Neuronal stem cell (in vitro differentiated cells): ENCODE measurements at regions not wholly inside any gene's neighbourhood (a gene's known extent, or its start where the extent isn't known, plus 50 kb on each side); places are given as distances from the start of the nearest gene placed in this dataset.

Source experiments
- DNase-seq: peaks from one replicate; pipeline ENCODE4 v3.0.0-alpha.2; 2013; ENCODE audit warnings: low spot score
- H2AFZ ChIP-seq: one replicate; pipeline ENCODE4 v1.6.1; 2013; ENCODE audit warnings: mild to moderate bottlenecking, low read length, inconsistent platforms
- H2AK5ac ChIP-seq: 2 replicates; pipeline ENCODE4 v1.6.1; 2013; ENCODE audit warnings: low read depth, mild to moderate bottlenecking, inconsistent platforms, low read length, moderate library complexity, mixed read lengths
- H2BK120ac ChIP-seq: 2 replicates; pipeline ENCODE4 v1.6.1; 2013; ENCODE audit warnings: low read depth, mild to moderate bottlenecking, inconsistent platforms, low read length, moderate library complexity, mixed read lengths
- H2BK12ac ChIP-seq: one replicate; pipeline ENCODE4 v1.6.1; 2013; ENCODE audit warnings: low read length, inconsistent platforms
- H2BK15ac ChIP-seq: 2 replicates; pipeline ENCODE4 v1.6.1; 2013; ENCODE audit warnings: mild to moderate bottlenecking, low read length, inconsistent platforms, mixed read lengths
- H2BK5ac ChIP-seq: one replicate; pipeline ENCODE4 v1.6.1; 2013; ENCODE audit warnings: inconsistent platforms, mild to moderate bottlenecking, low read length, moderate library complexity
- H3K14ac ChIP-seq: one replicate; pipeline ENCODE4 v1.6.1; 2013; ENCODE audit warnings: low read length, inconsistent platforms
- H3K18ac ChIP-seq: 2 replicates; pipeline ENCODE4 v1.6.1; 2013; ENCODE audit warnings: low read length, inconsistent platforms
- H3K23ac ChIP-seq: 2 replicates; pipeline ENCODE4 v1.6.1; 2013; ENCODE audit warnings: low read depth, mild to moderate bottlenecking, mixed read lengths, low read length, inconsistent platforms; ENCODE audit not compliant: poor library complexity
- H3K27ac ChIP-seq: replicated peaks from 3 replicates; pipeline ENCODE4 v1.5.1; 2013; ENCODE audit warnings: low read length, inconsistent platforms
- H3K27me3 ChIP-seq, 3 experiments: 2 replicates each; pipeline ENCODE4 v1.6.1; 2013; ENCODE audit warnings: low read length in 3 of 3, mild to moderate bottlenecking in 2 of 3, inconsistent platforms in 1 of 3, low read depth in 1 of 3, mixed read lengths in 1 of 3, moderate library complexity in 1 of 3; ENCODE audit not compliant: control insufficient read depth in 3 of 3, insufficient read depth in 3 of 3
- H3K36me3 ChIP-seq, 2 donors: replicated peaks in 1 of 2; 2 replicates each; pipeline ENCODE4 v1.6.1; 2013; ENCODE audit warnings: low read length in 2 of 2; ENCODE audit not compliant: control insufficient read depth in 2 of 2, insufficient read depth in 2 of 2
- H3K4ac ChIP-seq: 2 replicates; pipeline ENCODE4 v1.6.1; 2013; ENCODE audit warnings: inconsistent platforms, mild to moderate bottlenecking, low read length, moderate library complexity
- H3K4me1 ChIP-seq, 2 donors: 1 replicate in 1 of 2; 2 replicates in 1 of 2; pipeline ENCODE4 v1.6.1; 2013; ENCODE audit warnings: low read length in 2 of 2, low read depth in 1 of 2; ENCODE audit not compliant: control insufficient read depth in 2 of 2, insufficient read depth in 1 of 2
- H3K4me2 ChIP-seq: one replicate; pipeline ENCODE4 v1.6.1; 2013; ENCODE audit warnings: mild to moderate bottlenecking, low read length, inconsistent platforms; ENCODE audit not compliant: insufficient read depth, poor library complexity, severe bottlenecking
- H3K4me3 ChIP-seq, 2 donors: 2 replicates each; pipeline ENCODE4 v1.5.1; 2013; ENCODE audit warnings: low read length in 2 of 2, mild to moderate bottlenecking in 2 of 2, inconsistent platforms in 1 of 2, moderate library complexity in 1 of 2
- H3K79me1 ChIP-seq: one replicate; pipeline ENCODE4 v1.6.1; 2013; ENCODE audit warnings: low read depth, mild to moderate bottlenecking, inconsistent platforms, low read length, moderate library complexity
- H3K9ac ChIP-seq: one replicate; pipeline ENCODE4 v1.6.1; 2013; ENCODE audit warnings: mild to moderate bottlenecking, low read depth, low read length, inconsistent platforms; ENCODE audit not compliant: poor library complexity
- H3K9me3 ChIP-seq, 2 donors: replicated peaks in 1 of 2; 2 replicates each; pipeline versions ENCODE3 to v1.6.1; 2013; ENCODE audit warnings: low read length in 2 of 2, mild to moderate bottlenecking in 2 of 2, inconsistent platforms in 1 of 2, low read depth in 1 of 2, mixed read lengths in 1 of 2, moderate library complexity in 1 of 2; ENCODE audit not compliant: control insufficient read depth in 2 of 2, insufficient read depth in 1 of 2
- H4K8ac ChIP-seq: one replicate; pipeline ENCODE4 v1.6.1; 2013; ENCODE audit warnings: low read depth, mild to moderate bottlenecking, inconsistent platforms, low read length, moderate library complexity
- H4K91ac ChIP-seq: one replicate; pipeline ENCODE4 v1.6.1; 2013; ENCODE audit warnings: low read length, low read depth, mild to moderate bottlenecking, inconsistent platforms; ENCODE audit not compliant: poor library complexity
- WGBS, 2 donors: extraction: QIAGEN DNeasy Blood & Tissue Kit; methylation state at CpG; one replicate each; pipeline ENCODE4 v1.1.7; 2013; ENCODE audit warnings: missing lambda C conversion rate in 2 of 2, mixed read lengths in 1 of 2; ENCODE audit not compliant: insufficient read length in 2 of 2, insufficient replicate concordance in 1 of 2; ENCODE audit errors: extremely low coverage in 2 of 2; 5-methylcytosine and 5-hydroxymethylcytosine counted together

DNA sequence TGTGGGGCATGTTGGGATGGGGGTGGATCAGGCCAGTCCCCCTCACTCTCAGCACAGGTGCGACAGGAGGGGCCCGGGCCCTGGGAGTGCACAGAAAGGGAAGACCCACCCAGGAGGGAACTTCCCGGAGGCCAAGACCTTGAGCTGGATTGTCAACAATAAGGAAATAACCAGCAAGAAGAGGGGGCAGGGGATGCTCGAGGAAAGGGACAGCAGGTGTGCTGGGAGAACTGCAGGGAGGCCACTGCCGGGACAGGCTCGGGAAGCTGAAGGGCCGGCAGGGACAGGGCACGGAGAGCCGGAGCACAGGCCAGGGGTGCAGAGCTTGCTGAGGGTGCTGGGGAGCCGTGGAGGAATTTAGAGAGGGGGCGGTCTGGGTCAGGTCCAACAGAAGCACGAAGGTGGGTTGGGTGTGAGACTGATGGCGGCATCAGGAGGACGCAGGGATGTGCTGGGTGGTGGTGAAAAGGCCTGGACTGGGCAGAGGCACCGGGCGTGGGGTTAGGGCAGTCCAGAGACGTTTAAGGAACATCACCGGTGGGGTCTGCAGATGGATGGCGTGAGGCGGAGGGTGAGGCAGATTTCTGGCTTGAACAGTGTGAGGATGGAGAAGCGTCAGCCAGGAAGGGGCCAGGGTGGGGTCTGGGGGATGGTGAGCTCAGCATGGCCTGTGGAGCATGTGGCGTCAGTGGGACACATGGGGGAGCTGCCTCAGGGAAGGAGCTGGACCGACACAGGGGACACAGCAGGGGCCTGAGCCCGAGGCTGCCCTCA lies 54.8 kb downstream of the ADRA2C start:
- WGBS, 2 donors: no CpG with 5 or more reads among the region's 24 CpGs
- Histone ChIP-seq H3K14ac (peak overlapping the region; percentile 86), H3K4me2 (no peak overlapping the region), H3K4me3 (no peak overlapping the region), H4K8ac (peak overlapping the region; percentile 70), H3K9me3 (no peaks in the 10 kb centered on the region), H2AK5ac (peak overlapping the region; percentile 91), H2BK15ac (peak overlapping the region; percentile 97), H3K9ac (peak overlapping the region; percentile 82), H3K27ac (no peak overlapping the region), H3K36me3 (no peaks in the 10 kb centered on the region), H4K91ac (no peak overlapping the region), H3K79me1 (no peaks in the 10 kb centered on the region), H2BK120ac (peak overlapping the region; percentile 26), H3K27me3 (peaks cover 0 to 13% (median 0%) of the 10 kb centered on the region in 3 experiments), H3K4ac (no peak overlapping the region), H3K4me1 (peaks cover 0 to 16% of the 10 kb centered on the region in 2 donors), H2BK12ac (peak overlapping the region; percentile 52), H3K18ac (peak overlapping the region; percentile 96), H2AFZ (no peak overlapping the region), H2BK5ac (peak overlapping the region; percentile 17), H3K23ac (peak overlapping the region; percentile 34)
- DNase-seq: no peak

- Histone ChIP-seq H2BK12ac (peak overlapping the region; percentile 98), H2BK5ac (peak overlapping the region; percentile 6), H4K8ac (no peak overlapping the region), H3K23ac (no peak overlapping the region), H4K91ac (no peak overlapping the region), H3K9ac (peak overlapping the region; percentile 82), H3K4me1 (peaks cover 0 to 17% of the 10 kb centered on the region in 2 donors), H3K4me3 (no peak overlapping the region), H2BK15ac (peak overlapping the region; percentile 97), H2BK120ac (peak overlapping the region; percentile 69), H3K36me3 (no peaks in the 10 kb centered on the region), H3K27me3 (peaks cover 0 to 15% (median 0%) of the 10 kb centered on the region in 3 experiments), H3K79me1 (no peaks in the 10 kb centered on the region), H3K4me2 (no peak overlapping the region), H2AFZ (no peak overlapping the region), H3K18ac (peak overlapping the region; percentile 96), H3K14ac (no peak overlapping the region), H2AK5ac (peak overlapping the region; percentile 93), H3K9me3 (no peaks in the 10 kb centered on the region), H3K27ac (no peak overlapping the region), H3K4ac (peak overlapping the region; percentile 58)
- DNase-seq: no peak
- WGBS, 2 donors: no CpG with 5 or more reads among the region's 15 CpGs
These were observed 55.5 kb downstream of the ADRA2C start for GRCh38 chr4:3821580-3822229.

DNA sequence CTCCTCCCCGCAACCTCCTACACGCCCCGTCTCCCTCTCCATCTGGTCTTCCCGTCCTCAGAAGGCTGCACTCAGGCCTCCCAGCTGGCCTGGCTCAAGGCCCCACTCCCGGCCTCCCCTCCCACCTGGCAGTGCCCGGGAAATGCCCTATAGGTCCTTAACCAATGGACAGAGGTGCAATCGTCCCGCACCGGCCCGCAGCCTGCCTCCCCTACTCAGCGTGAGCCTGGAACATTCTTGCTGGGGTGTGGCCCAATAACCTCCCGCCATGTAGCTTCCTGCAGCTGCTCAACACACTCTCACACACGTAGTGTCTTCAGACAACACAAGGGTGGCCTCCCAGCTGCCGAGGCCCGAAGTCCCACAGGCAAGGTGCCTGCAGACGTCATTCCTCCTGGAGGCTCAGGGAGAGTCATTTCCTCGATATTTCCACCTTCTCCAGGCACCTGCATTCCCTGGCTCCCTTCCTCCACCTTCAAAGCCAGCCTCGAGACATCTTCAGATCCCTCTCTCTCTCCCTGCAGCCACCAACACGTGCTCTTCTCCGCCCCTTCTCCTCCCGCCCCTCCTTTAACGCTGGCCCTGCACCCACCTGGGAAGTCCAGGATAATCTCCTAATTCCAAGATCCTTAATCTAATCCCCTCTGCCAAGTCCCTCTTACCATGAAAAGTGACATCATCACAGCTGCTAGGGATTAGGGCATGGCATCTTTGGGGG lies 56.2 kb downstream of the ADRA2C start:
- Histone ChIP-seq H4K91ac (no peak overlapping the region), H3K4me2 (no peak overlapping the region), H4K8ac (peak overlapping the region; percentile 89), H3K36me3 (no peaks in the 10 kb centered on the region), H3K4ac (peak overlapping the region; percentile 17), H3K14ac (no peak overlapping the region), H3K23ac (no peak overlapping the region), H2BK120ac (peak overlapping the region; percentile 69), H2BK5ac (peak overlapping the region; percentile 6), H2BK15ac (peak overlapping the region; percentile 97), H3K4me1 (peaks cover 0 to 18% of the 10 kb centered on the region in 2 donors), H3K9me3 (no peaks in the 10 kb centered on the region), H3K4me3 (no peak overlapping the region), H3K27me3 (peaks cover 0 to 20% (median 0%) of the 10 kb centered on the region in 3 experiments), H2AK5ac (peak overlapping the region; percentile 93), H3K79me1 (no peaks in the 10 kb centered on the region), H3K18ac (peak overlapping the region; percentile 96), H3K27ac (no peak overlapping the region), H2BK12ac (peak overlapping the region; percentile 98), H2AFZ (no peak overlapping the region), H3K9ac (no peak overlapping the region)
- no peak for DNase-seq
- no CpG with 5 or more reads among the region's 22 CpGs for WGBS, 2 donors
